ENCODE measurements at regions not wholly inside any gene's neighbourhood (a gene's known extent, or its start where the extent isn't known, plus 50 kb on each side); places are given as distances from the start of the nearest gene placed in this dataset.
A peak's percentile ranks its signal among the peaks of the same experiment; 100 is the strongest.

GRCh38 chr5:142527664-142528295, 158.1 kb downstream of the FGF1 start:
- TF ChIP-seq, protein P1, sequence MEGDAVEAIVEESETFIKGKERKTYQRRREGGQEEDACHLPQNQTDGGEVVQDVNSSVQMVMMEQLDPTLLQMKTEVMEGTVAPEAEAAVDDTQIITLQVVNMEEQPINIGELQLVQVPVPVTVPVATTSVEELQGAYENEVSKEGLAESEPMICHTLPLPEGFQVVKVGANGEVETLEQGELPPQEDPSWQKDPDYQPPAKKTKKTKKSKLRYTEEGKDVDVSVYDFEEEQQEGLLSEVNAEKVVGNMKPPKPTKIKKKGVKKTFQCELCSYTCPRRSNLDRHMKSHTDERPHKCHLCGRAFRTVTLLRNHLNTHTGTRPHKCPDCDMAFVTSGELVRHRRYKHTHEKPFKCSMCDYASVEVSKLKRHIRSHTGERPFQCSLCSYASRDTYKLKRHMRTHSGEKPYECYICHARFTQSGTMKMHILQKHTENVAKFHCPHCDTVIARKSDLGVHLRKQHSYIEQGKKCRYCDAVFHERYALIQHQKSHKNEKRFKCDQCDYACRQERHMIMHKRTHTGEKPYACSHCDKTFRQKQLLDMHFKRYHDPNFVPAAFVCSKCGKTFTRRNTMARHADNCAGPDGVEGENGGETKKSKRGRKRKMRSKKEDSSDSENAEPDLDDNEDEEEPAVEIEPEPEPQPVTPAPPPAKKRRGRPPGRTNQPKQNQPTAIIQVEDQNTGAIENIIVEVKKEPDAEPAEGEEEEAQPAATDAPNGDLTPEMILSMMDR (IDR thresholded peaks at IDR 0.05), result no peak
- H3K4me1 ChIP-seq (ENCODE audit: control insufficient read depth in 1 of 2, insufficient read depth in 2 of 2, low read length in 2 of 2), result no peaks in the 10 kb centered on the region
- intact Hi-C loops (cut with micrococcal nuclease), result no loop called here
- H3K36me3 Mint-ChIP-seq, result no peaks in the 10 kb centered on the region
- H3K36me3 ChIP-seq (replicated peaks in 1 of 2; ENCODE audit: control insufficient read depth in 1 of 2, insufficient read depth in 2 of 2, low read length in 2 of 2), result no peaks in the 10 kb centered on the region
- H3K9ac ChIP-seq (ENCODE audit: insufficient read depth, low read length, poor library complexity, severe bottlenecking), result no peak overlapping the region
- 33% methylated on average over 3 of the region's 3 CpGs for WGBS (ENCODE audit: insufficient coverage)
- peak overlapping the region; percentile 21 to 73 for H3K4me3 Mint-ChIP-seq
- H3K27me3 Mint-ChIP-seq (ENCODE audit: low read depth in 3 of 3), result peaks cover 3 to 4% (median 4%) of the 10 kb centered on the region in 3 donors
- H3K27me3 ChIP-seq (ENCODE audit: control insufficient read depth in 2 of 2, insufficient read depth in 2 of 2, low read length in 2 of 2), result no peaks in the 10 kb centered on the region
- no peak for DNase-seq
- no peaks in the 10 kb centered on the region for H3K79me2 ChIP-seq (ENCODE audit: insufficient read depth, low read length)
- H3K9me3 ChIP-seq (replicated peaks in 1 of 2; ENCODE audit: control insufficient read depth in 1 of 2, insufficient read depth in 1 of 2, low read length in 2 of 2), result no peaks in the 10 kb centered on the region
- no peaks in the 10 kb centered on the region for H4K20me1 ChIP-seq (ENCODE audit: insufficient read depth, low read length)
- H3K4me3 ChIP-seq (replicated peaks in 1 of 3; ENCODE audit: low read depth in 2 of 3, low read length in 3 of 3), result peak overlapping the region in 1 of 3 experiments; percentile 0
- peaks cover 0 to 2% (median 0%) of the 10 kb centered on the region in 7 donors for H3K9me3 Mint-ChIP-seq
- H2AFZ ChIP-seq (ENCODE audit: insufficient read depth, low read depth, low read length, poor library complexity, severe bottlenecking), result peak overlapping the region; percentile 7
- H3K27ac Mint-ChIP-seq, result no peak overlapping the region
- H3K4me2 ChIP-seq (replicated peaks; ENCODE audit: extremely low read depth, low read length, poor library complexity, severe bottlenecking), result peak overlapping the region; percentile 32
- no peak overlapping the region for H3K27ac ChIP-seq (ENCODE audit: low read depth in 1 of 2, low read length in 2 of 2)
- H3K4me1 Mint-ChIP-seq, result peaks cover 8% of the 10 kb centered on the region

GRCh38 chr5:142527234-142527633, 158.7 kb downstream of the FGF1 start:
- Histone ChIP-seq H3K36me3 (replicated peaks in 1 of 2; ENCODE audit: control insufficient read depth in 1 of 2, insufficient read depth in 2 of 2, low read length in 2 of 2) (no peaks in the 10 kb centered on the region), H2AFZ (ENCODE audit: insufficient read depth, low read depth, low read length, poor library complexity, severe bottlenecking) (no peak overlapping the region), H3K27me3 (ENCODE audit: control insufficient read depth in 2 of 2, insufficient read depth in 2 of 2, low read length in 2 of 2) (no peaks in the 10 kb centered on the region), H3K9ac (ENCODE audit: insufficient read depth, low read length, poor library complexity, severe bottlenecking) (no peak overlapping the region), H3K79me2 (ENCODE audit: insufficient read depth, low read length) (no peaks in the 10 kb centered on the region), H3K4me1 (ENCODE audit: control insufficient read depth in 1 of 2, insufficient read depth in 2 of 2, low read length in 2 of 2) (no peaks in the 10 kb centered on the region), H3K27ac (ENCODE audit: low read depth in 1 of 2, low read length in 2 of 2) (no peak overlapping the region), H3K9me3 (replicated peaks in 1 of 2; ENCODE audit: control insufficient read depth in 1 of 2, insufficient read depth in 1 of 2, low read length in 2 of 2) (no peaks in the 10 kb centered on the region), H4K20me1 (ENCODE audit: insufficient read depth, low read length) (no peaks in the 10 kb centered on the region), H3K4me3 (replicated peaks in 1 of 3; ENCODE audit: low read depth in 2 of 3, low read length in 3 of 3) (no peak overlapping the region), H3K4me2 (replicated peaks; ENCODE audit: extremely low read depth, low read length, poor library complexity, severe bottlenecking) (peak overlapping the region; percentile 32)
- TF ChIP-seq, protein P1 (IDR thresholded peaks at IDR 0.05), result no peak
- Mint-ChIP-seq H3K4me1 (peaks cover 8% of the 10 kb centered on the region), H3K27ac (no peak overlapping the region), H3K4me3 (no peak overlapping the region), H3K36me3 (no peaks in the 10 kb centered on the region), H3K27me3 (ENCODE audit: low read depth in 3 of 3) (peaks cover 5 to 7% (median 6%) of the 10 kb centered on the region in 3 donors), H3K9me3 (peaks cover 0 to 2% (median 0%) of the 10 kb centered on the region in 7 donors)
- intact Hi-C loops (cut with micrococcal nuclease), result no loop called here
- WGBS (ENCODE audit: insufficient coverage), result no CpG with 5 or more reads among the region's 1 CpG
- DNase-seq, result no peak

Data from CD14-positive monocyte (primary cell).